ENCODE measurements at regions not wholly inside any gene's neighbourhood (a gene's known extent, or its start where the extent isn't known, plus 50 kb on each side); places are given as distances from the start of the nearest gene placed in this dataset.
"Not testable (repeated sequence)": the region's sequence is repeated elsewhere in the genome, so short reads cannot be mapped to it uniquely, and the experiment has no call there.

DNA sequence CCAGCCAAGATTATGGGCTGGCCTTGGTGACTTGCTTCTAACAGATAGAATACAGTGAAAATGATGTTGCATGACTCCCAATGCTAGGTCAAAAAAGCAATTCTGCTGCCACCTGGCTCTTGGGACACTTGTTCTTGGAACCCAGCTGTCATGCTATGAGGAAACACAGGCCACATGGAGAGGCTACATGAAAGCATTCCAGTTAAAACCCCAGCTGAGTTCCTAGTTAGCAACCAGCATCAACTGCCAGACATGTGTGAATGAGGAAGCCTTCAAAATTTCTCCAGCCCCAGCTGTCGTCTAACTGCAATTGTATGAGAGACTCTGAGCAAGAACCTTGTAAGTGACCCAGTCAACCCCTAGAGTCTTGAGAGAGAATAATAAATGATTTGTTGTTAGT is 105.2 kb upstream of the FGF16 start:
- CTCF ChIA-PET, result no interaction called here
- H3K27me3 Mint-ChIP-seq, result no peaks in the 10 kb centered on the region
- no peaks in the 10 kb centered on the region for H3K4me1 Mint-ChIP-seq
- ATAC-seq (ENCODE audit: low read depth) (no peak), DNase-seq (no peak)
- POLR2A ChIA-PET, result no interaction called here
- intact Hi-C loops (cut with micrococcal nuclease), result no loop called here
- H3K27ac Mint-ChIP-seq, result no peak overlapping the region
- H3K36me3 Mint-ChIP-seq (ENCODE audit: low read depth), result no peaks in the 10 kb centered on the region
- no peak for TF ChIP-seq CTCF (IDR thresholded peaks at IDR 0.05)
- H3K4me3 Mint-ChIP-seq, result no peak overlapping the region
- no peaks in the 10 kb centered on the region for H3K9me3 Mint-ChIP-seq

GRCh38 chrX:77346859-77347258 is 100.3 kb upstream of the FGF16 start:
- no peak for ATAC-seq (ENCODE audit: low read depth)
- TF ChIP-seq CTCF (IDR thresholded peaks at IDR 0.05), result no peak
- POLR2A ChIA-PET, result no interaction called here
- Mint-ChIP-seq H3K4me3 (no peak overlapping the region), H3K9me3 (peaks cover 2% of the 10 kb centered on the region), H3K36me3 (ENCODE audit: low read depth) (no peaks in the 10 kb centered on the region), H3K27me3 (no peaks in the 10 kb centered on the region), H3K27ac (no peak overlapping the region), H3K4me1 (no peaks in the 10 kb centered on the region)
- intact Hi-C loops (cut with micrococcal nuclease), result no loop called here
- CTCF ChIA-PET, result no interaction called here
- DNase-seq, result no peak

DNA sequence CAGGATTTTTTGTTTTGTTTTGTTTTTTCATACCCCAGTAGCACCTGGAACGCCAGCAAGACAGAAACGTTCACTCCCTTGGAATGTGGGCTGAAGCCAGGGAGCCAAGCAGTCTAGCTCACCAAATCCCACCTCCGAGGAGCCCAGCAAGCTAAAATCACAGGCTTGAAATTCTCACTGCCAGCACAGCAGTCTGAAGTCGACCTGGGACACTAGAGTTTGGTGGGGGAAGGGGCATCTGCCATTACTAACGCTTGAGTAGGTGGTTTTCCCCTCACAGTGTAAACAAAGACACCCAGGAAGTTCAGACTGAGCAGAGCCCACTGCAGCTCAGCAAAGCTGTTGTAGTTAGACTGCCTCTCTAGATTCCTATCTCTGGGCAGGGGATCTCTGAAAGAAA is 99.6 kb upstream of the FGF16 start:
- CTCF ChIA-PET, result no interaction called here
- Mint-ChIP-seq H3K4me3 (no peak overlapping the region), H3K9me3 (peaks cover 2% of the 10 kb centered on the region), H3K27ac (no peak overlapping the region), H3K36me3 (ENCODE audit: low read depth) (no peaks in the 10 kb centered on the region), H3K4me1 (no peaks in the 10 kb centered on the region), H3K27me3 (no peaks in the 10 kb centered on the region)
- DNase-seq, result no peak
- TF ChIP-seq CTCF (IDR thresholded peaks at IDR 0.05), result no peak
- ATAC-seq (ENCODE audit: low read depth), result no peak
- POLR2A ChIA-PET, result no interaction called here
- intact Hi-C loops (cut with micrococcal nuclease), result no loop called here

DNA sequence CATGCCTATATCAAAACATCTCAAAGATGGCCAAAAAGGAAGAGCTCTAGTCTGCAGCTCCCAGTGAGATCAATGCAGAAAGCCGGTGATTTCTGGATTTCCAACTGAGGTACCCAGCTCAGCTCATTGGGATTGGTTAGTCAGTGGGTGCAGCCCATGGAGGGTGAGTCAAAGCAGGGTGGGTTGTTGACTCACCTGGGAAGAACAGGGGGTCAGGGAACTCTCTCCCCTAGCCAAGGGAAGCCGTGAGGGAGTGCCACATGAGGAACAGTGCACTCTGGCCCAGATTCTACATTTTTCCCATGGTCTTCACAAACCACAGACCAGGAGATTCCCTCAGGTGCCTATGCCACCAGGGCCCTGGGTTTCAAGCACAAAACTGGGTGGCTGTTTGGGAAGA is 57.3 kb upstream of the FGF16 start:
- TF ChIP-seq CTCF (IDR thresholded peaks at IDR 0.05), result no peak
- ATAC-seq (ENCODE audit: low read depth) (no peak), DNase-seq (no peak)
- intact Hi-C loops (cut with micrococcal nuclease), result no loop called here
- H3K27me3 Mint-ChIP-seq, result no peaks in the 10 kb centered on the region
- ChIA-PET CTCF (no interaction called here), POLR2A (no interaction called here)
- no peak overlapping the region for H3K4me3 Mint-ChIP-seq
- no peaks in the 10 kb centered on the region for H3K36me3 Mint-ChIP-seq (ENCODE audit: low read depth)
- no peaks in the 10 kb centered on the region for H3K4me1 Mint-ChIP-seq
- H3K9me3 Mint-ChIP-seq, result peaks cover 6% of the 10 kb centered on the region
- no peak overlapping the region for H3K27ac Mint-ChIP-seq

GRCh38 chrX:77390365-77390764 is 56.8 kb upstream of the FGF16 start:
- ATAC-seq (ENCODE audit: low read depth); H3K36me3 Mint-ChIP-seq (ENCODE audit: low read depth); H3K27ac Mint-ChIP-seq; H3K27me3 Mint-ChIP-seq; intact Hi-C loops (cut with micrococcal nuclease); CTCF ChIA-PET; DNase-seq; H3K9me3 Mint-ChIP-seq; H3K4me3 Mint-ChIP-seq; POLR2A ChIA-PET; H3K4me1 Mint-ChIP-seq: not testable (repeated sequence)

DNA sequence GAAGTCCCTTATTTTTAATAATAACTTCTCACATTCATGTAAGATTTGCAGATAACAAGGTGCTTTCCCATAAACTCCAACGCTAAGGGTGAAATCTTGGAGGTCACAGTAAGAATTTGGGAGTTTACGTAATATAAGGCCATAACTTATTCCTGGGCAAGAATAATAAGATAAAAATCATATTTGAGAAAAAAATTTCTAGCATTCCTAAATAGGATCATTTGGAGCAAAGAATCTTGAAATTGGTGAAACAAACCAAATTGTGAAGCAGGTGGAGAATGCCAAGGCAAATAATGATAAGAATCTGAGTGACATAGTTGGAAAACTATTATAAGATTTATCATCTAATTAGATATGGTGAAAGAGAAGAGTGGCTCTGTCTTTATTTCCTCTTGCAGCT is 50.4 kb upstream of the FGF16 start:
- Mint-ChIP-seq H3K4me3 (no peak overlapping the region), H3K27me3 (no peaks in the 10 kb centered on the region), H3K9me3 (no peaks in the 10 kb centered on the region), H3K27ac (no peak overlapping the region), H3K36me3 (ENCODE audit: low read depth) (no peaks in the 10 kb centered on the region), H3K4me1 (no peaks in the 10 kb centered on the region)
- ChIA-PET POLR2A (no interaction called here), CTCF (no interaction called here)
- ATAC-seq (ENCODE audit: low read depth), result no peak
- TF ChIP-seq CTCF (IDR thresholded peaks at IDR 0.05), result no peak
- no peak for DNase-seq
- intact Hi-C loops (cut with micrococcal nuclease), result no loop called here

Data from activated B cell treated with CpG ODN at 0.5 μM for 24 hours (primary cell).